Testis (tissue), 2 donors: ENCODE measurements at regions not wholly inside any gene's neighbourhood (a gene's known extent, or its start where the extent isn't known, plus 50 kb on each side); places are given as distances from the start of the nearest gene placed in this dataset.

Experiments
- DNase-seq: peaks from one replicate; pipeline ENCODE4 v3.0.0-alpha.2; 2019
- H3K27ac ChIP-seq, 2 donors: fragments of 200-600 bp; sonication (generic); one replicate each; pipeline ENCODE4 v1.5.1; 2019
- H3K27me3 ChIP-seq: fragments of 200-600 bp; sonication (generic); one replicate; pipeline ENCODE4 v1.5.1; 2019
- H3K36me3 ChIP-seq: fragments of 200-600 bp; sonication (generic); one replicate; pipeline ENCODE4 v1.5.1; 2017; ENCODE audit warnings: low read depth; ENCODE audit errors: missing control alignments
- H3K4me1 ChIP-seq: fragments of 200-600 bp; sonication (generic); one replicate; pipeline ENCODE4 v1.5.1; 2019
- H3K4me3 ChIP-seq, 2 donors: fragments of 200-600 bp; sonication (generic); one replicate each; pipeline ENCODE4 v1.5.1; 2017 to 2019
- H3K9me3 ChIP-seq: fragments of 200-600 bp; sonication (generic); one replicate; pipeline ENCODE4 v1.5.1; 2017
- POLR2A ChIP-seq: fragments of 450-650 bp; IDR thresholded peaks from one replicate; pipeline ENCODE4 v1.6.1; 2017; ENCODE audit warnings: antibody characterized with exemption, mild to moderate bottlenecking, moderate library complexity
- whole genome bisulfite sequencing, 2 donors: methylation state at CpG; one replicate each; pipeline ENCODE4 v1.1.5; 2018; 5-methylcytosine and 5-hydroxymethylcytosine counted together
- intact Hi-C: fragments of 100-400 bp; cut with DNase I; formaldehyde crosslinking; loops from one replicate; pipeline ENCODE4 v1.15.1; 2023; ENCODE audit warnings: low total_unique reads
- TF ChIP-seq, protein P1 (sequence below), 3 experiments: fragments of 450-650 bp in 2 of 3; fragments of 200-600 bp in 1 of 3; sonication (generic) in 1 of 3; IDR thresholded peaks; one replicate each; pipeline ENCODE4 v1.5.1; 2016 to 2019; ENCODE audit warnings: antibody characterized with exemption in 3 of 3, mild to moderate bottlenecking in 2 of 3, moderate library complexity in 1 of 3

DNA sequence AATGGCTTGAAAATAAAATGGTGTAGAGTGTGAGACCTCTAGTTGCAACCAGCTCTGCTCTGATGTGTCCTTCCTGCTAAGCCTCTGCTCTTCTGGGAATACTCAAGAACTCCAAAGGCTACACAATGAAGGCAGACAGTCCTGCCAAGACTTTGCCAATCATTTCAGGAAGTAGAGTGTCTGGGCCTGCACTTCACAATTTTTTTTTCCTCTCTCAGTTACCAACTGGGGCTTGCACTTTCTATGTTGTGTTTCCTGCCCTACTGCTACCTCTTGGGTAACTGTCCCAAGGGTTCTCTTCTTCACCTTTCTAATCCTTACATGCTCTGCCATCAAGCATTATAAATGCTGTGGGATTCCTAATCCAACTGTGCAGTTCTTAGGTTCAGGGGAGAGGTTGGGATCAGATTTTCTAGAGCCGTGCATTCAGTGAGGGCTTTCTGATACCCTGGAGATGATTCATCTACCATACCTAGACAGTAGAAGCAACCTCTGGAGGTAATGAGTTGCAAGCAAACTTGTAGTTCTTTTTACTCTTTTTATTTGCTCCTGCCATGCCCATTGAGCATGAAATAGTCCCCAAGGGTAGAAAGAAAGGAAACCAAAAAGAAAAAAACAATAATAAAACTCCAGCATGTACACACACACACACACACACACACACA, 365.9 kb downstream of the MLLT3 start:
- H3K9me3 ChIP-seq = no peaks in the 10 kb centered on the region
- no peak overlapping the region for H3K27ac ChIP-seq
- no peaks in the 10 kb centered on the region for H3K4me1 ChIP-seq
- DNase-seq = no peak
- no peaks in the 10 kb centered on the region for H3K27me3 ChIP-seq
- no peak for TF ChIP-seq POLR2A
- TF ChIP-seq, protein P1, sequence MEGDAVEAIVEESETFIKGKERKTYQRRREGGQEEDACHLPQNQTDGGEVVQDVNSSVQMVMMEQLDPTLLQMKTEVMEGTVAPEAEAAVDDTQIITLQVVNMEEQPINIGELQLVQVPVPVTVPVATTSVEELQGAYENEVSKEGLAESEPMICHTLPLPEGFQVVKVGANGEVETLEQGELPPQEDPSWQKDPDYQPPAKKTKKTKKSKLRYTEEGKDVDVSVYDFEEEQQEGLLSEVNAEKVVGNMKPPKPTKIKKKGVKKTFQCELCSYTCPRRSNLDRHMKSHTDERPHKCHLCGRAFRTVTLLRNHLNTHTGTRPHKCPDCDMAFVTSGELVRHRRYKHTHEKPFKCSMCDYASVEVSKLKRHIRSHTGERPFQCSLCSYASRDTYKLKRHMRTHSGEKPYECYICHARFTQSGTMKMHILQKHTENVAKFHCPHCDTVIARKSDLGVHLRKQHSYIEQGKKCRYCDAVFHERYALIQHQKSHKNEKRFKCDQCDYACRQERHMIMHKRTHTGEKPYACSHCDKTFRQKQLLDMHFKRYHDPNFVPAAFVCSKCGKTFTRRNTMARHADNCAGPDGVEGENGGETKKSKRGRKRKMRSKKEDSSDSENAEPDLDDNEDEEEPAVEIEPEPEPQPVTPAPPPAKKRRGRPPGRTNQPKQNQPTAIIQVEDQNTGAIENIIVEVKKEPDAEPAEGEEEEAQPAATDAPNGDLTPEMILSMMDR (IDR thresholded peaks at IDR 0.05) = no peak
- no peak overlapping the region for H3K4me3 ChIP-seq
- no peaks in the 10 kb centered on the region for H3K36me3 ChIP-seq
- WGBS, 2 donors = 86 to 94% methylated on average over 1 of the region's 1 CpG
- intact Hi-C loops = no loop called here

DNA sequence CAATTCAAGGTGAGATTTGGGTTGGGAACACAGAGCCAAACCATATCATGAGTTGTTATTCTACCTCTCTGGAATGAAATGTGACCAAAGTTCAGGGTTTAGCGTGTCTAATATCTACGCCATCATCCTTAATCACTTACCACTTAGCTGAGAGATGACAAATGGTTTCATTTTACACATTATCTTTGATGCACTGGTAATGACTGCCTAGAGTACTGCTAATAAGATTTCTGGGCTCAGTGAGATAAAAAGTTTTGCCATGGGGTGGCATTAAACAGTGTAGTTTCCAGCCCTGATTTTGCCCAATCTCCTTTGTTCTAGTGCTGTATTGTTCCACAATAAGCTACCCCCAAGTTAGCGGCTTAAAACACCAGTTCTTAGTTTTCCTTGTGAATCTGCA, 367.2 kb downstream of the MLLT3 start:
- H3K27me3 ChIP-seq = no peaks in the 10 kb centered on the region
- no peaks in the 10 kb centered on the region for H3K4me1 ChIP-seq
- no peak for DNase-seq
- H3K9me3 ChIP-seq = no peaks in the 10 kb centered on the region
- H3K27ac ChIP-seq = no peak overlapping the region
- no peak overlapping the region for H3K4me3 ChIP-seq
- TF ChIP-seq, protein P1 (IDR thresholded peaks at IDR 0.05) = no peak
- TF ChIP-seq POLR2A = no peak
- 78 to 88% methylated on average over 3 of the region's 3 CpGs for WGBS, 2 donors
- no peaks in the 10 kb centered on the region for H3K36me3 ChIP-seq
- intact Hi-C loops = no loop called here

DNA sequence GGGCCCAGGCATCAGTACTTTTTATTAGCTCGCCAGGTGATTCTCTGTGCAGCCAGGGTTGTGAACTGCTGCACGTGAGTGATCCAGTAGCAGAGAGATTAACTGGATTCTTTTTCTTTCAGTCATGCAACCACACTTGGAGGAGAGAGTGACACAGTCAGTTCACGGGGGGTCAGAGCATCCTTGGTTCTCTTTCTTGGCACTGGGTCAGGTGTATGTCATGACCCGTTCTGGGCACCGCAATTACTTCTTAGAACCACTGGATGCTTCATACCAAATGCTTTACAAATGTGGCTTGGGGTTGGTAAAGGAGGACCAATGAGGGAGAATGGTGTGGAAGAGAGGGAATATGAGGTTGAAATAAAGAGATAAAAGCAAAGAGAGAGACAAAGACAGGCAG, 368.7 kb downstream of the MLLT3 start:
- H3K9me3 ChIP-seq = no peaks in the 10 kb centered on the region
- no peak overlapping the region for H3K4me3 ChIP-seq
- H3K36me3 ChIP-seq = no peaks in the 10 kb centered on the region
- no peak overlapping the region for H3K27ac ChIP-seq
- no peaks in the 10 kb centered on the region for H3K27me3 ChIP-seq
- 74 to 87% methylated on average over 5 of the region's 5 CpGs for WGBS, 2 donors
- DNase-seq = no peak
- H3K4me1 ChIP-seq = no peaks in the 10 kb centered on the region
- intact Hi-C loops = no loop called here
- TF ChIP-seq, protein P1 (IDR thresholded peaks at IDR 0.05) = no peak
- no peak for TF ChIP-seq POLR2A

DNA sequence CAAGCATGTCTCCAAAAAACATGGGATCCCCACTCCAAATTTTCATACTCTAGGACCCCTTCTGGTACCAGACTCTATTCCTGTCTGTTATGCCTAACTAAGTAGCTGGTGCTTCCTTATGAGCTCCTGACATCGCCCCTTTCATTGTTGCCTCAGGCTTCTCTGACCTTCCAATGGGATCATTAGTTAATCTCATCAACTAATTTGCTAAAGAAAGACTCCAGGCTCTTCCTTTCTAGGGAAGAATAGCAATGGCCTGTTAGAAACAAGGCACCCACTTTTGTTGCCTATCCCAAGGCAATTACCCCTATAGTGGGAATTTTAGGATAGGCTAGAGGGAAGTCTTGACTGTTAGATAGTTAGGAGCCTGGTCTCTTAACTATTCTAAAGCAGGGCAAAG, 369.5 kb downstream of the MLLT3 start:
- H3K4me1 ChIP-seq = no peaks in the 10 kb centered on the region
- DNase-seq = no peak
- H3K36me3 ChIP-seq = no peaks in the 10 kb centered on the region
- H3K4me3 ChIP-seq = no peak overlapping the region
- H3K9me3 ChIP-seq = no peaks in the 10 kb centered on the region
- intact Hi-C loops = no loop called here
- TF ChIP-seq, protein P1 (IDR thresholded peaks at IDR 0.05) = no peak
- no peak for TF ChIP-seq POLR2A
- 100% methylated on average over 1 of the region's 1 CpG for WGBS, 2 donors
- H3K27me3 ChIP-seq = no peaks in the 10 kb centered on the region
- H3K27ac ChIP-seq = no peak overlapping the region

DNA sequence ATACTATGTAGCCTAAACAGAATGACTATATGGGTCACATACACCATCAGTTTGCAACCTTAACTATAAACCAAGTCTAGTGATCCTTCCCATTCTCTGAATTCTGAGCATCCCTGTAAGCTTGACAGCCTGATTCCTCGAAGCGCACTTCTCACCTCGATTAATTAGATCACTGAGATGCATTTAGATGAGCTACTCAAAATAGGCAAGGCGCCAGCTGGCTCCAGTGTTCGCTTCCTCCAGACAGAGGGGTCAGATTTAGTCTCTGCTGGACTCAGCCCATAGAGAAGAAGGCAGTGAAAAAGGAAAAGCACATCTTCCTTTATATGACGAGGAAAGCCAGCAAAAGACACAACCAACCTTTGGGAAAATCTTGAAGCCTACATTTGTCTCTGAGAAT, 371.5 kb downstream of the MLLT3 start:
- no peak for DNase-seq
- H3K27ac ChIP-seq = no peak overlapping the region
- H3K4me3 ChIP-seq = no peak overlapping the region
- no peaks in the 10 kb centered on the region for H3K36me3 ChIP-seq
- H3K27me3 ChIP-seq = no peaks in the 10 kb centered on the region
- TF ChIP-seq, protein P1 (IDR thresholded peaks at IDR 0.05) = no peak
- no peak for TF ChIP-seq POLR2A
- intact Hi-C loops = no loop called here
- H3K9me3 ChIP-seq = no peaks in the 10 kb centered on the region
- H3K4me1 ChIP-seq = no peaks in the 10 kb centered on the region
- WGBS, 2 donors = 74 to 80% methylated on average over 6 of the region's 6 CpGs
